B cell (primary cell): ENCODE measurements at regions not wholly inside any gene's neighbourhood (a gene's known extent, or its start where the extent isn't known, plus 50 kb on each side); places are given as distances from the start of the nearest gene placed in this dataset.

Source experiments
- ATAC-seq: fragments of 200-7000 bp; cut with Tn5 transposase; one replicate; pipeline ENCODE4 v1.10.0; 2021; ENCODE audit warnings: low read depth, mild to moderate bottlenecking, moderate number of reproducible peaks, moderate library complexity
- CTCF ChIA-PET: fragments of 350-600 bp; sonication (Branson Sonifier 250); formaldehyde crosslinking; loops from one replicate; lab custom pipeline; 2021; ENCODE audit warnings: antibody characterized with exemption, inconsistent platforms; lab: Charles Lee
- POLR2A ChIA-PET: fragments of 350-600 bp; sonication (Branson Sonifier 250); formaldehyde crosslinking; loops from one replicate; lab custom pipeline; 2021; ENCODE audit warnings: antibody characterized with exemption; lab: Charles Lee
- DNase-seq: peaks from one replicate; pipeline ENCODE4 v3.0.0; 2013
- H2AFZ ChIP-seq: 2 replicates; pipeline ENCODE4 v1.6.1; 2012; ENCODE audit warnings: mild to moderate bottlenecking, low read depth, low read length; ENCODE audit not compliant: insufficient read depth, poor library complexity, severe bottlenecking
- H3K27ac ChIP-seq, 2 donors: 1 replicate in 1 of 2; 2 replicates in 1 of 2; pipeline ENCODE4 v1.5.1; 2012 to 2013; ENCODE audit warnings: low read length in 2 of 2, mild to moderate bottlenecking in 2 of 2, moderate library complexity in 1 of 2
- H3K27me3 ChIP-seq, 4 experiments: fragments of 200-600 bp in 1 of 4; sonication (generic) in 1 of 4; replicated peaks in 1 of 4; 1 replicate in 2 of 4; 2 replicates in 2 of 4; pipeline versions ENCODE4 v1.6.1 to v1.7.0; 2013 to 2016; ENCODE audit warnings: low read length in 3 of 4, mild to moderate bottlenecking in 2 of 4, mixed read lengths in 1 of 4, moderate library complexity in 1 of 4; ENCODE audit not compliant: insufficient read depth in 4 of 4, control insufficient read depth in 3 of 4; ENCODE audit errors: control extremely low read depth in 1 of 4
- H3K36me3 ChIP-seq, 2 experiments: replicated peaks in 1 of 2; 1 replicate in 1 of 2; 2 replicates in 1 of 2; pipeline versions ENCODE4 v1.6.1 to v1.7.1; 2013; ENCODE audit warnings: low read length in 1 of 2; ENCODE audit not compliant: insufficient read depth in 2 of 2, control insufficient read depth in 1 of 2; ENCODE audit errors: control extremely low read depth in 1 of 2, extremely low read depth in 1 of 2
- H3K4me1 ChIP-seq, 2 donors: fragments of 200-600 bp in 1 of 2; sonication (generic) in 1 of 2; 1 replicate in 1 of 2; 2 replicates in 1 of 2; pipeline versions ENCODE4 v1.5.1 to v1.6.1; 2013 to 2017; ENCODE audit warnings: low read length in 2 of 2; ENCODE audit not compliant: control insufficient read depth in 2 of 2, insufficient read depth in 2 of 2
- H3K4me2 ChIP-seq: replicated peaks from 2 replicates; pipeline ENCODE3; 2012; ENCODE audit warnings: mild to moderate bottlenecking, low read depth, low read length; ENCODE audit not compliant: poor library complexity, severe bottlenecking
- H3K4me3 ChIP-seq, 5 experiments: fragments of 200-600 bp in 1 of 5; sonication (generic) in 1 of 5; 1 replicate in 3 of 5; 2 replicates in 2 of 5; pipeline versions ENCODE4 v1.5.1 to v1.7.0; 2011 to 2016; ENCODE audit warnings: low read length in 4 of 5, mild to moderate bottlenecking in 4 of 5, low read depth in 2 of 5, control low read depth in 1 of 5, moderate library complexity in 1 of 5; ENCODE audit not compliant: insufficient read depth in 1 of 5; ENCODE audit errors: control extremely low read depth in 1 of 5, extremely low read depth in 1 of 5
- H3K79me2 ChIP-seq: fragments of 200-600 bp; sonication (generic); one replicate; pipeline ENCODE4 v1.6.0; 2016; ENCODE audit warnings: low read length; ENCODE audit not compliant: control insufficient read depth, insufficient read depth
- H3K9ac ChIP-seq: fragments of 200-600 bp; sonication (generic); 2 replicates; pipeline ENCODE4 v1.6.1; 2017; ENCODE audit warnings: mild to moderate bottlenecking, low read length, moderate library complexity
- H3K9me3 ChIP-seq, 3 donors: one replicate each; pipeline versions ENCODE4 v1.6.1 to v1.7.1; 2013; ENCODE audit warnings: low read length in 2 of 3; ENCODE audit not compliant: control insufficient read depth in 2 of 3, insufficient read depth in 1 of 3; ENCODE audit errors: control extremely low read depth in 1 of 3
- H4K20me1 ChIP-seq: 2 replicates; pipeline ENCODE4 v1.6.0; 2012; ENCODE audit warnings: mild to moderate bottlenecking, low read length; ENCODE audit not compliant: insufficient read depth, control insufficient read depth, poor library complexity, severe bottlenecking
- H3K27ac Mint-ChIP-seq: one replicate; pipeline ENCODE4 v1.8.0; 2021; ENCODE audit warnings: mixed read lengths
- H3K27me3 Mint-ChIP-seq: one replicate; pipeline ENCODE4 v1.8.0; 2021; ENCODE audit warnings: mixed read lengths
- H3K4me1 Mint-ChIP-seq: one replicate; pipeline ENCODE4 v1.8.0; 2021; ENCODE audit warnings: mixed read lengths
- H3K4me3 Mint-ChIP-seq: one replicate; pipeline ENCODE4 v1.8.0; 2021; ENCODE audit warnings: mixed read lengths
- H3K9me3 Mint-ChIP-seq: one replicate; pipeline ENCODE4 v1.8.0; 2022; ENCODE audit warnings: mixed read lengths; ENCODE audit not compliant: insufficient read depth
- CTCF ChIP-seq: fragments of 200-600 bp; IDR thresholded peaks from one replicate; pipeline ENCODE4 v1.8.0; 2022; ENCODE audit warnings: antibody characterized with exemption, mild to moderate bottlenecking
- EZH2 ChIP-seq: IDR thresholded peaks from 2 replicates; pipeline ENCODE4 v1.6.1; 2012; ENCODE audit warnings: borderline replicate concordance, low read depth, mild to moderate bottlenecking, moderate library complexity, low read length; ENCODE audit not compliant: insufficient read depth, poor library complexity, severe bottlenecking
- WGBS: methylation state at CpG from one replicate; pipeline ENCODE4 v1.1.5; 2013; ENCODE audit warnings: missing lambda C conversion rate; ENCODE audit not compliant: insufficient coverage; 5-methylcytosine and 5-hydroxymethylcytosine counted together
- intact Hi-C: fragments of 100-400 bp; cut with micrococcal nuclease; formaldehyde crosslinking; loops from one replicate; pipeline ENCODE4 v1.10.0; 2022

- H3K9me3 Mint-ChIP-seq = peaks cover 6% of the 10 kb centered on the region
- no peak overlapping the region for H3K4me2 ChIP-seq
- POLR2A ChIA-PET = no interaction called here
- TF ChIP-seq EZH2 = no peak
- TF ChIP-seq CTCF = no peak
- no peak overlapping the region for H3K4me3 Mint-ChIP-seq
- H3K4me1 ChIP-seq = no peaks in the 10 kb centered on the region
- H3K79me2 ChIP-seq = no peaks in the 10 kb centered on the region
- CTCF ChIA-PET = no interaction called here
- H2AFZ ChIP-seq = no peak overlapping the region
- intact Hi-C loops = no loop called here
- no peak overlapping the region for H3K27ac ChIP-seq
- DNase-seq (no peak), ATAC-seq (no peak)
- no peak overlapping the region for H3K4me3 ChIP-seq
- H3K9me3 ChIP-seq = peaks cover 0 to 26% (median 3%) of the 10 kb centered on the region in 3 donors
- no peak overlapping the region for H3K27ac Mint-ChIP-seq
- peaks cover 21% of the 10 kb centered on the region for H3K27me3 Mint-ChIP-seq
- no peaks in the 10 kb centered on the region for H4K20me1 ChIP-seq
- peaks cover 0 to 16% (median under 1%) of the 10 kb centered on the region in 4 experiments for H3K27me3 ChIP-seq
- H3K4me1 Mint-ChIP-seq = peaks cover 9% of the 10 kb centered on the region
- H3K36me3 ChIP-seq = no peaks in the 10 kb centered on the region
- no peak overlapping the region for H3K9ac ChIP-seq
- WGBS = 100% methylated on average over 2 of the region's 2 CpGs
These were observed 211.3 kb upstream of the HAAO start for GRCh38 chr2:43003702-43004101.

- peaks cover 0 to 14% (median 0%) of the 10 kb centered on the region in 3 donors for H3K9me3 ChIP-seq
- peaks cover 9% of the 10 kb centered on the region for H3K4me1 Mint-ChIP-seq
- no peak overlapping the region for H3K4me3 ChIP-seq
- no peaks in the 10 kb centered on the region for H3K9me3 Mint-ChIP-seq
- no peaks in the 10 kb centered on the region for H4K20me1 ChIP-seq
- H3K27ac ChIP-seq = no peak overlapping the region
- no peaks in the 10 kb centered on the region for H3K79me2 ChIP-seq
- H3K27me3 Mint-ChIP-seq = peaks cover 9% of the 10 kb centered on the region
- 83% methylated on average over 4 of the region's 5 CpGs for WGBS
- intact Hi-C loops = no loop called here
- no peak for TF ChIP-seq CTCF
- TF ChIP-seq EZH2 = no peak
- ChIA-PET CTCF (no interaction called here), POLR2A (no interaction called here)
- ATAC-seq (no peak), DNase-seq (no peak)
- no peak overlapping the region for H3K27ac Mint-ChIP-seq
- H3K4me1 ChIP-seq = no peaks in the 10 kb centered on the region
- H3K4me3 Mint-ChIP-seq = no peak overlapping the region
- no peak overlapping the region for H3K9ac ChIP-seq
- no peak overlapping the region for H2AFZ ChIP-seq
- H3K36me3 ChIP-seq = no peaks in the 10 kb centered on the region
- no peak overlapping the region for H3K4me2 ChIP-seq
- H3K27me3 ChIP-seq = peaks cover 0 to 14% (median under 1%) of the 10 kb centered on the region in 4 experiments
These were observed 209.5 kb upstream of the HAAO start for GRCh38 chr2:43001787-43002468.
